HCT116 (cell line): ENCODE measurements at regions not wholly inside any gene's neighbourhood (a gene's known extent, or its start where the extent isn't known, plus 50 kb on each side); places are given as distances from the start of the nearest gene placed in this dataset.

ENCODE experiments used
- ATAC-seq: fragments of 200-7000 bp; cut with Tn5 transposase; 2 replicates; pipeline ENCODE4 v1.9.1; 2020; ENCODE audit warnings: mild to moderate bottlenecking, moderate library complexity
- BruUV-seq: library from RNA; stranded (reverse); fragments of 400-500 nt; replicated peaks from 2 replicates; lab custom pipeline; 2021; lab: Mats Ljungman, UMichigan
- CTCF ChIA-PET: fragments of 300-600 bp; sonication (Branson Sonifier 250); formaldehyde crosslinking; loops from one replicate; lab custom pipeline; 2021; ENCODE audit warnings: antibody characterized with exemption; lab: Charles Lee
- POLR2A ChIA-PET: fragments of 300-600, 350-600 bp; sonication (Branson Sonifier 250); formaldehyde crosslinking; loops from one replicate; lab custom pipeline; 2021; ENCODE audit warnings: antibody characterized with exemption; lab: Charles Lee
- RAD21 ChIA-PET, 2 experiments: fragments of 300-600 bp; sonication (Branson Sonifier 250); formaldehyde crosslinking; loops; one replicate each; lab custom pipeline; 2023; ENCODE audit warnings: low total read pairs in 2 of 2; ENCODE audit not compliant: uncharacterized antibody in 2 of 2, unreplicated experiment in 2 of 2, low non-redundant PET in 1 of 2; lab: Charles Lee
- DNase-seq: peaks from one replicate; pipeline ENCODE4 v3.0.0-alpha.2; 2010; ENCODE audit warnings: low read depth, low spot score
- H2AFZ ChIP-seq: fragments of 200-600 bp; shearing (Covaris generic), sonication (generic); 2 replicates; pipeline ENCODE4 v1.6.1; 2017; ENCODE audit warnings: low read depth, mixed run types, mixed read lengths, antibody characterized with exemption, low read length; ENCODE audit not compliant: poor library complexity, severe bottlenecking
- H3K27ac ChIP-seq: 2 replicates; pipeline ENCODE4 v1.5.1; 2012; ENCODE audit warnings: low read depth, low read length
- H3K27me3 ChIP-seq: fragments of 200-600 bp; sonication (generic); 2 replicates; pipeline ENCODE4 v1.6.1; 2016; ENCODE audit warnings: mixed run types, low read length, mixed read lengths; ENCODE audit not compliant: insufficient read depth
- H3K36me3 ChIP-seq, 2 experiments: fragments of 200-500 bp in 1 of 2; fragments of 200-600 bp in 1 of 2; sonication (Bioruptor generic) in 1 of 2; sonication (generic) in 1 of 2; 2 replicates each; pipeline versions ENCODE4 v1.5.1 to v1.6.1; 2014 to 2016; ENCODE audit warnings: low read length in 2 of 2, inconsistent platforms in 1 of 2, mixed read lengths in 1 of 2, mixed run types in 1 of 2; ENCODE audit not compliant: insufficient read depth in 2 of 2, control insufficient read depth in 1 of 2
- H3K4me1 ChIP-seq, 2 experiments: fragments of 200-600 bp in 1 of 2; sonication (generic) in 1 of 2; 2 replicates each; pipeline versions ENCODE4 v1.5.1 to v1.6.1; 2012 to 2017; ENCODE audit warnings: low read length in 2 of 2, inconsistent platforms in 1 of 2, mild to moderate bottlenecking in 1 of 2, mixed read lengths in 1 of 2, mixed run types in 1 of 2, moderate library complexity in 1 of 2; ENCODE audit not compliant: insufficient read depth in 2 of 2, control insufficient read depth in 1 of 2
- H3K4me2 ChIP-seq: fragments of 200-600 bp; sonication (generic); 2 replicates; pipeline ENCODE4 v1.6.1; 2017; ENCODE audit warnings: mixed run types, low read length, mixed read lengths
- H3K4me3 ChIP-seq, 2 experiments: fragments of 200-600 bp in 1 of 2; sonication (generic) in 1 of 2; replicated peaks in 1 of 2; 2 replicates each; pipeline ENCODE4 v1.5.1; 2011 to 2016; ENCODE audit warnings: low read length in 2 of 2, control low read depth in 1 of 2, low read depth in 1 of 2, mild to moderate bottlenecking in 1 of 2, mixed read lengths in 1 of 2, mixed run types in 1 of 2
- H3K79me2 ChIP-seq: fragments of 200-600 bp; sonication (generic); 2 replicates; pipeline ENCODE4 v1.6.1; 2017; ENCODE audit warnings: mild to moderate bottlenecking, mixed run types, low read length, moderate library complexity, mixed read lengths; ENCODE audit not compliant: insufficient read depth
- H3K9ac ChIP-seq: fragments of 200-600 bp; sonication (generic); 2 replicates; pipeline ENCODE4 v1.6.1; 2016; ENCODE audit warnings: low read length, mixed read lengths
- H3K9me2 ChIP-seq: fragments of 200-600 bp; sonication (generic), shearing (Covaris generic); 2 replicates; pipeline ENCODE4 v1.6.1; 2017; ENCODE audit warnings: mixed run types, mild to moderate bottlenecking, moderate library complexity; ENCODE audit not compliant: insufficient read depth
- H3K9me3 ChIP-seq, 2 experiments: fragments of 200-500 bp in 1 of 2; fragments of 200-600 bp in 1 of 2; sonication (Bioruptor generic) in 1 of 2; sonication (generic) in 1 of 2; 2 replicates each; pipeline ENCODE4 v1.6.1; 2014 to 2017; ENCODE audit warnings: low read length in 2 of 2, mixed read lengths in 2 of 2, inconsistent platforms in 1 of 2, low read depth in 1 of 2, mild to moderate bottlenecking in 1 of 2, mixed run types in 1 of 2, moderate library complexity in 1 of 2; ENCODE audit not compliant: control insufficient read depth in 1 of 2, insufficient read depth in 1 of 2
- H4K20me1 ChIP-seq: fragments of 200-600 bp; sonication (generic), shearing (Covaris generic); 2 replicates; pipeline ENCODE4 v1.6.1; 2017; ENCODE audit warnings: mixed run types, mild to moderate bottlenecking, moderate library complexity; ENCODE audit not compliant: insufficient read depth
- ATF3 ChIP-seq: IDR thresholded peaks from 2 replicates; pipeline ENCODE4 v1.6.1; 2012
- CBX3 ChIP-seq: IDR thresholded peaks from 2 replicates; pipeline ENCODE4 v1.6.1; 2012; ENCODE audit warnings: low read depth
- CEBPB ChIP-seq: IDR thresholded peaks from 2 replicates; pipeline ENCODE4 v1.6.1; 2012; ENCODE audit warnings: low read depth
- EGR1 ChIP-seq: IDR thresholded peaks from 2 replicates; pipeline ENCODE4 v1.6.1; 2012; ENCODE audit warnings: low read depth
- EZH2 ChIP-seq: fragments of 200-600 bp; sonication (generic); IDR thresholded peaks from 2 replicates; pipeline ENCODE4 v1.6.1; 2017; ENCODE audit warnings: antibody characterized with exemption, mixed run types
- EZH2phosphoT487 ChIP-seq: fragments of 200-600 bp; IDR thresholded peaks from 2 replicates; pipeline ENCODE4 v1.6.1; 2018; ENCODE audit warnings: antibody characterized with exemption, borderline replicate concordance
- FOSL1 ChIP-seq: IDR thresholded peaks from 2 replicates; pipeline ENCODE4 v1.6.1; 2012; ENCODE audit warnings: low read depth
- JUND ChIP-seq: IDR thresholded peaks from 2 replicates; pipeline ENCODE4 v1.6.1; 2012
- RAD21 ChIP-seq: IDR thresholded peaks from 2 replicates; pipeline ENCODE4 v1.6.1; 2012; ENCODE audit warnings: low read depth, mild to moderate bottlenecking
- REST ChIP-seq: IDR thresholded peaks from 2 replicates; pipeline ENCODE4 v1.6.1; 2012; ENCODE audit warnings: low read depth
- TCF7L2 ChIP-seq: IDR thresholded peaks from 2 replicates; pipeline ENCODE4 v1.7.0; 2011; ENCODE audit warnings: borderline replicate concordance, inconsistent platforms; ENCODE audit not compliant: insufficient read depth, insufficient read length; ENCODE audit errors: extremely low read depth
- ZFX ChIP-seq: fragments of 450-650 bp; IDR thresholded peaks from 2 replicates; pipeline ENCODE4 v1.6.1; 2017
- intact Hi-C: fragments of 100-400 bp; cut with micrococcal nuclease; formaldehyde crosslinking; loops from 2 replicates; pipeline ENCODE4 v1.10.0; 2022

- TF ChIP-seq JUND (no peak), REST (no peak), ATF3 (no peak), TCF7L2 (no peak), ZFX (no peak), CBX3 (no peak), FOSL1 (no peak), EZH2phosphoT487 (no peak), EGR1 (no peak)
These were observed 183.9 kb upstream of the MAP3K7 start (continued) for GRCh38 chr6:90770778-90771177.

GRCh38 chr6:90765895-90766294 is 179.0 kb upstream of the MAP3K7 start:
- Histone ChIP-seq H3K9me2 (no peaks in the 10 kb centered on the region), H3K27me3 (peaks cover 27% of the 10 kb centered on the region; the same call in 1 of the 2 replicates), H3K9me3 (no peaks in the 10 kb centered on the region), H3K36me3 (no peaks in the 10 kb centered on the region), H3K4me1 (no peaks in the 10 kb centered on the region), H3K79me2 (no peaks in the 10 kb centered on the region), H3K4me2 (no peak overlapping the region), H4K20me1 (no peaks in the 10 kb centered on the region), H3K4me3 (no peak overlapping the region)
- RAD21 ChIA-PET = no interaction called here
- BruUV-seq = no TSS peak
- no peak for TF ChIP-seq EZH2
- no peak for TF ChIP-seq EZH2phosphoT487
- no peak for TF ChIP-seq RAD21
- no peak for TF ChIP-seq CEBPB
- TF ChIP-seq, all 23 proteins: peak for 0
- H3K9ac ChIP-seq = no peak overlapping the region
- intact Hi-C loops = no loop called here
- ChIA-PET CTCF (no interaction called here), POLR2A (no interaction called here)
- no peak overlapping the region for H3K27ac ChIP-seq
- ATAC-seq (no peak), DNase-seq (no peak)
- H2AFZ ChIP-seq = no peak overlapping the region
